ENCODE measurements at regions not wholly inside any gene's neighbourhood (a gene's known extent, or its start where the extent isn't known, plus 50 kb on each side); places are given as distances from the start of the nearest gene placed in this dataset.

DNA sequence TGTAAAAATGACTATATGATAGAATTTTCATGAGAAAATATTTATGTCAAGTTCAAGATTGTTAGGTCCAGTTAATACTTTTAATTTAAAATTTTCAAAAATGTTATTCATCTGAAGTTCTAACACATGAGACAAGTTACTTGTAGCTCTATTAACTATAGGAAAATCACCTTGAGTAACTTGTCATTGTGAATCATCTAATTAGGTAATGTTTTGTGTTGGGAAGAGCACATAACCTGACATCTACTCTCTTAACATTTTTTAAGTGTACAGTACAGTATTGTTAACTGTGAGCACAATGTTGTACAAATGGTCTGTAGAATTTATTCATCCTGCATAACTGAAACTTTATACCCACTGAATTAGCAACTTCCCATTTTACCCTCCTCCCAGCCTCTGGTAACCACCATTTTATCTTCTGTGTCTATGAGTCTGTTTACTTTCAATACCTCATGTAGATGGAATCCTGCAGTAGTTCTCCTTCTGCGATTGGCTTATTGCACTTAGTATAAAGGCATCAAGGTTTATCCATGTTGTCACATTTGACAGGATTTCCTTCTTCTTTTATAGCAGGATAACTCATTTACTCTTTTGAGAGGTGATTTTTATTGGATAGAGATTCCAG, 54.6 kb downstream of the ARL4A start:
- Histone ChIP-seq H4K20me1 (ENCODE audit: insufficient read depth) (no peaks in the 10 kb centered on the region), H3K9ac (no peak overlapping the region), H3K27me3 (ENCODE audit: insufficient read depth, low read depth) (no peaks in the 10 kb centered on the region), H3K4me3 (IDR thresholded peaks at IDR 0.05; ENCODE audit: insufficient read depth, low read depth, low read length) (no peak overlapping the region), H3K4me2 (no peak overlapping the region), H3K36me3 (ENCODE audit: insufficient read depth) (no peaks in the 10 kb centered on the region), H3K27ac (no peak overlapping the region), H2AFZ (ENCODE audit: low read depth) (no peak overlapping the region), H3K4me1 (ENCODE audit: low read depth, poor library complexity, severe bottlenecking) (no peaks in the 10 kb centered on the region), H3K79me2 (ENCODE audit: insufficient read depth, low read depth) (no peaks in the 10 kb centered on the region)
- no peak for TF ChIP-seq CTCF (conservative IDR thresholded peaks at IDR 0.05; ENCODE audit: low read depth, low read length)

DNA sequence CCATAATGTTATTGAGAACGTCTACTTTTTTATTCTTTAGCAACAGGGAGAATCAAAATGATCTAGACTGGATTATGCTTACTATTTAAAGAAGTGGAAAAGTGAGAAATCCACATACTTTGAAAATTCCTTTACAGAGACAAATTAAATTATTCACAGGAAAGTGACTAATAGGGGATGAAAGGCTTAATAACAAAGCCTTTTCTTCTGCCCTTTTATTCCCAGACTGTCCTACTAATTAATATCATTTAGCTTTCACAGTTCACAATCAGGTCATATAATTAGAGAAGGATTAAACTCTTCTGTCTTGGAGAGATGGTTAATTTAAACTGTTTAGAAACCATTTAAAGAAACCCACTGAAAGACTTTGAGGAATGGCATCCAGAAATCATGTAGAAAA, 58.8 kb downstream of the ARL4A start:
- H3K79me2 ChIP-seq (ENCODE audit: insufficient read depth, low read depth) = no peaks in the 10 kb centered on the region

DNA sequence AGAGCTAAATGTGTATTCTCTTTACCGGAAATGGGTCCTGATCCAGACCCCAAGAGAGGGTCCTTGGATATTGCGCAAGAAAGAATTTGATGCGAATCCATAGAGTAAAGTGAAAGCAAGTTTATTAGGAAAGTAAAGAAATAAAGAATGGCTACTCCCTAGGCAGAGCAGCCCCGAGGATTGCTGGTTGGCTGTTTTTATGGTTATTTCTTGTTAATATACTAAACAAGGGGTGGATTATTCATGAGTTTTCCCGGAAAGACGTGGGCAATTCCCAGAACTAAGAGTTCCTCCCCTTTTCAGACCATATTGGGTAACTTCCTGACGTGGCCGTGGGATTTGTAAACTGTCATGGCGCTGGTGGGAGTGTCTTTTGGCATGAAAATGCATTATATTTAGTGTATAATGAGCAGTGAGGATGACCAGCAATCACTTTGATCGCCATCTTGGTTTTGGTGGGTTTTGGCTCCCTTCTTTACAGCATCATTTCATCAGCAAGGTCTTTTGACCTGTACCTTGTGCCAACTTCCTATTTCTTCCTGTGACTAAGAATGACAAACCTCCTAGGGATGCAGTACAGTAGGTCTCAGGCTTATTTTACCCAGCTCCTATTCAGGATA, 60.4 kb downstream of the ARL4A start:
- H3K4me3 ChIP-seq (IDR thresholded peaks at IDR 0.05; ENCODE audit: insufficient read depth, low read depth, low read length) = no peak overlapping the region
- no peaks in the 10 kb centered on the region for H3K36me3 ChIP-seq (ENCODE audit: insufficient read depth)
- no peaks in the 10 kb centered on the region for H4K20me1 ChIP-seq (ENCODE audit: insufficient read depth)
- H3K27me3 ChIP-seq (ENCODE audit: insufficient read depth, low read depth) = no peaks in the 10 kb centered on the region
- H3K4me1 ChIP-seq (ENCODE audit: low read depth, poor library complexity, severe bottlenecking) = no peaks in the 10 kb centered on the region
- no peak overlapping the region for H3K27ac ChIP-seq
- TF ChIP-seq CTCF (conservative IDR thresholded peaks at IDR 0.05; ENCODE audit: low read depth, low read length) = no peak
- no peak overlapping the region for H2AFZ ChIP-seq (ENCODE audit: low read depth)
- no peak overlapping the region for H3K4me2 ChIP-seq
- no peaks in the 10 kb centered on the region for H3K79me2 ChIP-seq (ENCODE audit: insufficient read depth, low read depth)
- H3K9ac ChIP-seq = no peak overlapping the region

More for the DNA sequence above, 58.8 kb downstream of the ARL4A start:
- H4K20me1 ChIP-seq (ENCODE audit: insufficient read depth) = no peaks in the 10 kb centered on the region
- H3K36me3 ChIP-seq (ENCODE audit: insufficient read depth) = no peaks in the 10 kb centered on the region
- H3K4me3 ChIP-seq (IDR thresholded peaks at IDR 0.05; ENCODE audit: insufficient read depth, low read depth, low read length) = no peak overlapping the region
- H3K4me2 ChIP-seq = no peak overlapping the region
- H2AFZ ChIP-seq (ENCODE audit: low read depth) = no peak overlapping the region
- TF ChIP-seq CTCF (conservative IDR thresholded peaks at IDR 0.05; ENCODE audit: low read depth, low read length) = no peak
- H3K4me1 ChIP-seq (ENCODE audit: low read depth, poor library complexity, severe bottlenecking) = no peaks in the 10 kb centered on the region
- no peak overlapping the region for H3K9ac ChIP-seq
- no peaks in the 10 kb centered on the region for H3K27me3 ChIP-seq (ENCODE audit: insufficient read depth, low read depth)
- H3K27ac ChIP-seq = no peak overlapping the region

DNA sequence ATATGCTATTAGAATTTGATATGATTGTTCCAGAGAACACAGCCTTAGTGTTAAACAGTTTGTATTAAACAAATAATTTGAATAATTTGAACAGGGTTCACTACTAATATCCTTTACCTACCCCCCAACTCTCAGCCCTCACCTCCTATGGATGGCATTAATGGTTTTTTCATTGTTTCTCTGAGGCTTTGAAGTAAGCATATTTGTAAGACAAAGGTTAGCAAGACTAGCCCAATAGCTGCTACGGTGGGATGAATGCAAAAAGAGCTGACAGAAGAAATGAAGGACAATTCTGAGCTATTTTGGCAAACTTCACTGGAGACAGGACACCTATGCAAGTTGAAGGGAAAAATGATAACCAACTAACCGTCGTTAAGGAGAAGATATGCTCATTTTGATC, 61.6 kb downstream of the ARL4A start:
- Histone ChIP-seq H3K27me3 (ENCODE audit: insufficient read depth, low read depth) (no peaks in the 10 kb centered on the region), H3K4me1 (ENCODE audit: low read depth, poor library complexity, severe bottlenecking) (no peaks in the 10 kb centered on the region), H4K20me1 (ENCODE audit: insufficient read depth) (no peaks in the 10 kb centered on the region), H3K4me3 (IDR thresholded peaks at IDR 0.05; ENCODE audit: insufficient read depth, low read depth, low read length) (no peak overlapping the region), H2AFZ (ENCODE audit: low read depth) (no peak overlapping the region), H3K27ac (no peak overlapping the region), H3K79me2 (ENCODE audit: insufficient read depth, low read depth) (no peaks in the 10 kb centered on the region), H3K4me2 (no peak overlapping the region), H3K36me3 (ENCODE audit: insufficient read depth) (no peaks in the 10 kb centered on the region), H3K9ac (no peak overlapping the region)
- TF ChIP-seq CTCF (conservative IDR thresholded peaks at IDR 0.05; ENCODE audit: low read depth, low read length) = no peak

Measured in KMS-11 (cell line).